DND-41 (cell line): ENCODE measurements at regions not wholly inside any gene's neighbourhood (a gene's known extent, or its start where the extent isn't known, plus 50 kb on each side); places are given as distances from the start of the nearest gene placed in this dataset.

Experiments
- ATAC-seq: fragments of 200-7000 bp; cut with Tn5 transposase; 3 replicates; pipeline ENCODE4 v1.9.1; 2021; ENCODE audit warnings: low read depth; ENCODE audit not compliant: insufficient read depth
- DNase-seq: peaks from one replicate; pipeline ENCODE4 v3.0.0-alpha.2; 2020
- H2AFZ ChIP-seq: 2 replicates; pipeline ENCODE4 v1.6.0; 2012; ENCODE audit warnings: low read depth, low read length
- H3K27ac ChIP-seq: 2 replicates; pipeline ENCODE4 v1.5.1; 2012; ENCODE audit warnings: low read length, inconsistent platforms
- H3K27me3 ChIP-seq: fragments of 200-600 bp; sonication (generic); 2 replicates; pipeline ENCODE4 v1.6.0; 2012; ENCODE audit warnings: low read length, mild to moderate bottlenecking, inconsistent platforms; ENCODE audit not compliant: insufficient read depth, poor library complexity
- H3K36me3 ChIP-seq: 2 replicates; pipeline ENCODE4 v1.5.1; 2012; ENCODE audit warnings: low read length, inconsistent platforms; ENCODE audit not compliant: insufficient read depth
- H3K4me1 ChIP-seq: 2 replicates; pipeline ENCODE4 v1.5.1; 2012; ENCODE audit warnings: mild to moderate bottlenecking, low read length; ENCODE audit not compliant: insufficient read depth
- H3K4me2 ChIP-seq: 2 replicates; pipeline ENCODE4 v1.6.0; 2012; ENCODE audit warnings: mild to moderate bottlenecking, moderate library complexity, low read length, inconsistent platforms; ENCODE audit not compliant: insufficient read depth
- H3K4me3 ChIP-seq, 2 experiments: fragments of 200-600 bp in 1 of 2; shearing (Covaris generic) in 1 of 2; 2 replicates each; pipeline ENCODE4 v1.5.1; 2012 to 2016; ENCODE audit warnings: inconsistent platforms in 2 of 2, low read length in 2 of 2, mild to moderate bottlenecking in 2 of 2, low read depth in 1 of 2, moderate library complexity in 1 of 2
- H3K79me2 ChIP-seq: 2 replicates; pipeline ENCODE4 v1.6.0; 2012; ENCODE audit warnings: low read length, inconsistent platforms; ENCODE audit not compliant: insufficient read depth
- H3K9ac ChIP-seq: 2 replicates; pipeline ENCODE4 v1.6.0; 2012; ENCODE audit warnings: low read depth, mild to moderate bottlenecking, inconsistent platforms, low read length, moderate library complexity
- H3K9me3 ChIP-seq: 2 replicates; pipeline ENCODE4 v1.5.1; 2012; ENCODE audit warnings: low read length, moderate library complexity, mild to moderate bottlenecking, inconsistent platforms; ENCODE audit not compliant: insufficient read depth, severe bottlenecking
- H4K20me1 ChIP-seq: 2 replicates; pipeline ENCODE4 v1.6.0; 2012; ENCODE audit warnings: low read length; ENCODE audit not compliant: insufficient read depth
- CTCF ChIP-seq: IDR thresholded peaks from 2 replicates; pipeline ENCODE4 v1.5.1; 2012; ENCODE audit warnings: borderline replicate concordance, low read length, moderate library complexity, mild to moderate bottlenecking; ENCODE audit not compliant: poor library complexity, severe bottlenecking; ENCODE audit errors: extremely low read depth
- EZH2 ChIP-seq: IDR thresholded peaks from 3 replicates; pipeline ENCODE4 v1.6.1; 2012; ENCODE audit warnings: borderline replicate concordance, low read depth, mild to moderate bottlenecking, moderate library complexity, low read length, inconsistent platforms; ENCODE audit not compliant: severe bottlenecking

DNA sequence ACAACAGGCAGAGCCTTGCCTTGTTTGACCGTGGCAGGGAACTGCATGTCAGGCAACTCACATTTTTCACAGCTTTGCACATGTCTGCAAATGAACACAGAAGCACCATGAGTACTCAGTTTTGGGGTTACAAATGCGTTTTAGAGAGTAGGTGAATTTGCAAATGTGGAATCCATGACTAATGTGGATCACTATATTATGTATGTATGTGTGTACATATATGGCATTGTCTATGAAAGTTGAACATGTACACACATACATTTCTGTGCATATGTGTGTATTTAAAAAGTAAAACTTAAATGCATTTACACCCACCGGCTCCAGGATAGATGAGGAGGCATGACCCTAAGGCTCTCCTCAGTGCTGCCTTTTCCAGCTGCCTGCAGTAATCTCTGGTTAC, 65.1 kb downstream of the SOWAHC start:
- no peak overlapping the region for H3K27ac ChIP-seq
- H3K4me1 ChIP-seq, result no peaks in the 10 kb centered on the region
- H3K36me3 ChIP-seq, result no peaks in the 10 kb centered on the region
- H3K9me3 ChIP-seq, result no peaks in the 10 kb centered on the region
- DNase-seq (no peak), ATAC-seq (no peak)
- H3K27me3 ChIP-seq, result peaks cover 5% of the 10 kb centered on the region
- H3K9ac ChIP-seq, result no peak overlapping the region
- H3K4me2 ChIP-seq, result no peak overlapping the region
- H3K79me2 ChIP-seq, result no peaks in the 10 kb centered on the region
- no peak for TF ChIP-seq EZH2
- no peak for TF ChIP-seq CTCF
- H4K20me1 ChIP-seq, result no peaks in the 10 kb centered on the region
- H3K4me3 ChIP-seq, result no peak overlapping the region
- H2AFZ ChIP-seq, result no peak overlapping the region

DNA sequence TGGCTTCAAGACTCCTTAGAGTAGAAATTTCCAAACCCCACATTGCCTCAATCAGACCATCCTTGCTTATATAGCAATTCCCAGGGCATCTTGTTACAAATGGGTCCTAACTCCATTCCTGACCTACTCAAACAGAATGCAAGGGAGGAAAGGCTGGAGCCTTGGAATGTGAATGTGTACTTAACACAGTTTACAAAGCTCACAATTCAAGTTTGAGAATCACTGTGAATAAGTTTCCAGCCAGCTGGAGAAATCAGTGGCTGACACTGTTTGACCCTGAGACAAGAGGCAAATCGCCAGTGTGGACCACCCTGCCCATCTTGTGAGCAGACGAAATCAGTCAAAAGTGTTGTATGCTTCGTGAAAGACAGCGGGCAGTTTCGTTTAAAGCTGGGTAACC, 65.5 kb downstream of the SOWAHC start:
- Histone ChIP-seq H3K27me3 (peaks cover 5% of the 10 kb centered on the region), H3K4me3 (no peak overlapping the region), H3K9me3 (no peaks in the 10 kb centered on the region), H3K4me1 (no peaks in the 10 kb centered on the region), H2AFZ (no peak overlapping the region), H3K27ac (no peak overlapping the region), H3K4me2 (no peak overlapping the region), H3K36me3 (no peaks in the 10 kb centered on the region), H4K20me1 (no peaks in the 10 kb centered on the region), H3K9ac (no peak overlapping the region), H3K79me2 (no peaks in the 10 kb centered on the region)
- DNase-seq (no peak), ATAC-seq (no peak)
- TF ChIP-seq EZH2, result no peak
- no peak for TF ChIP-seq CTCF

DNA sequence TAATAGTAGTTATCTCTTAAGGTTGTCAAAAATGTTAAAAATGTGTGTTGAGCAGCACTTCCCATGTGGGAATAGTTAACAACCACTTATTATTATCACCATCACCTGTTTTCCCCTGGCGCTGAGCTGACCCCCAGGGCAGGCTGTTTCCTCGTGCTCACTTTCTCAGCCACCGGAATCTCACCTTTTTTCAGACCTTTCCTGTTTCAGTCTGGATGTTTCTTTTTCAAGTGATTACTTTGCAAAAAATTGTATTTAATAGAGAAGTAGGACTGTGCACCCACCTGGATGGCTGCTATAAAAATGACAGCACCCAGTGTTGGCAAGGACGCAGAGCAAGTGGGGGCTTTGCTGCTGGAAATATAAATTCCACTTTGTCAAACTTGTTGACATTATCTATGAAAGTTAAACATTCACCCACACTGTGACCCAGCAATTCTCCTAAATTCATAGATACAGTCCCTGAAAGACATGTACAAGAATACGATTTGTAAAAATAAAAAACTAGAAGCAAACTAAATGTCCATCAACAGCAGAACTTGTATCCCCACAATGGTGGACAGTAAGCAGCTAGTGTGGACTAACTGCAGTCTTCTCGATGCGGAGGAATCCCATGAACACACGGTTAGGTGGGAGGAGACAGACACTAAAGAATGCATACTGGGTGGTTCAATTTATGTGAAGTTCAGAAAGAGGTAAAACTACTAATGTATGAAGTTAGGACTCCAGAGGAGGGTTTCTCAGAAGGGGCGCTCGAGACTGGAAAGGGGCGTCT, 66.5 kb downstream of the SOWAHC start:
- no peak overlapping the region; the same call in 1 of the 2 replicates for H2AFZ ChIP-seq
- no peak overlapping the region for H3K4me2 ChIP-seq
- H3K9me3 ChIP-seq, result no peaks in the 10 kb centered on the region
- H3K27ac ChIP-seq, result no peak overlapping the region
- no peaks in the 10 kb centered on the region for H3K79me2 ChIP-seq
- DNase-seq, result no peak
- H3K9ac ChIP-seq, result no peak overlapping the region
- no peaks in the 10 kb centered on the region for H4K20me1 ChIP-seq
- no peaks in the 10 kb centered on the region for H3K4me1 ChIP-seq
- H3K4me3 ChIP-seq, result no peak overlapping the region
- H3K27me3 ChIP-seq, result peaks cover 5% of the 10 kb centered on the region
- no peak for TF ChIP-seq CTCF
- no peak for TF ChIP-seq EZH2
- ATAC-seq, result no peak
- H3K36me3 ChIP-seq, result no peaks in the 10 kb centered on the region
